GM18868 (cell line): ENCODE measurements at regions not wholly inside any gene's neighbourhood (a gene's known extent, or its start where the extent isn't known, plus 50 kb on each side); places are given as distances from the start of the nearest gene placed in this dataset.
"Not testable (repeated sequence)": the region's sequence is repeated elsewhere in the genome, so short reads cannot be mapped to it uniquely, and the experiment has no call there.

Experiments used
- ATAC-seq: cut with Tn5 transposase; IDR thresholded peaks from one replicate; pipeline ENCODE4 v1.9.1; 2021; ENCODE audit warnings: mild to moderate bottlenecking, moderate library complexity; ENCODE audit not compliant: unreplicated experiment

DNA sequence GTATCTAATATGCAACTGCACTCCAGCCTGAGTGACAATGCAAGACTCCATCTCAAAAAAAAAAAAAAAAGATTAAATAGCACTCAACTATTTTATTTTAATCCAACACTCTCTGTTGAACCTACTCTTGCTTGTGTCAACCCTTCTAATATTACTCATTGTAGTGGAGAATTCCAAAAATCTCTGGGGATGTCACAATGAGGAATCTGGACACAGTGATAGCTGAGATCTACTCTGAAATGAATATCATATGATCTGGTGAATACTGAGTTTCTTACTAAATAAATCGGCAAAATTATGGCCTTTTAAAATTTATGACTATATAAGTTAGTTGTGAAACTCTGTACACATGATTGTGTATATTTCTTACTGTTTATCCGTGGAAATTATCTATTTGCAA, 418.2 kb downstream of the BCAT1 start:
- ATAC-seq = no peak

DNA sequence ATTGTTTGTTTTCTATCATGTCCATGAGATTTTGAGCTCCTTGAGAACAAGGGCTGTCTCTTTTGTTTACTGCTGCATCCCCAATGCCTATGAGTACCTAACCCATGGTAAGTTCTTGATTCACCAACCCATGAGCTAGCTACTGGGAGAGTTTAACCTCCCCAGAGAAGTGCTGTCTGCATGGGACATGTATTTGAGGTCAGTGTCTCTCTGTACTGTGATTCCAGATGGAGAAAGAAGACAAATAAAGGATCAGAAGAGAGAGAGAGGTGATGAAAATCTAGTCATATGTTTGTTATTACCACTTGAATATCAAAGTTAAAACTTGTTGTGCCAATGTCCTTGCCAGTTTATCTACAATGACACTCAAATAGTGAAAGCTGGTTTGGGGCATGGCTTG, 421.8 kb downstream of the BCAT1 start:
- ATAC-seq = no peak

DNA sequence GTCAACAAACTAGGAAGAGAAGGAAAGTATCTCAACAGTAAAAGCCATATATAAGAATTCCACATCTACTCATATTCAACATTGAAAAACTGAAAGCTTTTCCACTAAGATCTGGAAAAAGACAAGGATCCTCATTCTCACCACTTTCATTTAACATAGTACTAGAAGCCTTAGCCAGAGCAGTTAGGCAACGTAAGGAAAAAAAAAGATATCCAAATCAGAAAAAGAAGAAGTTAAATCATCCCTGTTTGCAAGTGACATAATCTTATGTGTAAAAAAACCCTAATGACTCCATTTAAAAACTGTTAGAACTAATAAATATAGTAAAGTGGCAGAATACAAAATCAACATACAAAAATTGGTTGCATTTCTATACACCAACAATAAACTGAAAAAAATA, 426.2 kb downstream of the BCAT1 start:
- no peak for ATAC-seq

DNA sequence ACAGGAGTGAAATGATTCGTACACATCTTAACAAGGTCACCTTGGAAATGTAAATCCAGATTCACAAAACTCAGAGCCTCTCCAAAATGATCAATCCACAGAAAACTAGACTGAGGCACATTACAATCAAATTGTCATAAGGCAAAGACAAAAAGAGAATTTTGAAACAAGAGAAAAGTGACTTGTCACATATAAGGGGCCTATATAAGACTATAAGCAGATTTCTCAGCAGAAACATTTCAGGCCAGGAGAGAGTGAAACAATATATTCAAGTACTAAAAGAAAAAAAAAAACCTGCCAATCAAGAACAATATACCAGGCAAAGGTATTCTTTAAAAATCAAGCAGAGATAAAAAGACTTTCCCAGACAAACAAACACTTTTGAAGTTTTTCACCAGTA, 429.1 kb downstream of the BCAT1 start:
- ATAC-seq = no peak

DNA sequence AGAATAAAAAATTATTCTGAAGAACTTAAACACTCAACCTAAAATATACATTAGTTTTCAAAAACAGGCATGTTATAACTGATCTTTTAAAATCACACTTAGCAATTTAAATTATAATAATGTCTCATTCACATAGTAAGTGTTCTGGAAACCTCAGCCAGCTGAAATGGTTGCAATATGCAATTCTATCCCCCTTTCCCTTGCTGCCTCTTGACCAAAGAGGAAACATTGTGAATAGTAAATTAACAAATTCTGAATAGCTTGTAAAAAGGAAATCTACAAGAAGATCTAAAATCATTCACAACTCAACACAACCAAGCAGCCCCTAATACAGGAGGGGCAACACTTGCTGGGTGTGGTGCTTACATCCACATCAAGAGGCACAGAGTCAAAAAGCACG, 431.9 kb downstream of the BCAT1 start:
- ATAC-seq = no peak

DNA sequence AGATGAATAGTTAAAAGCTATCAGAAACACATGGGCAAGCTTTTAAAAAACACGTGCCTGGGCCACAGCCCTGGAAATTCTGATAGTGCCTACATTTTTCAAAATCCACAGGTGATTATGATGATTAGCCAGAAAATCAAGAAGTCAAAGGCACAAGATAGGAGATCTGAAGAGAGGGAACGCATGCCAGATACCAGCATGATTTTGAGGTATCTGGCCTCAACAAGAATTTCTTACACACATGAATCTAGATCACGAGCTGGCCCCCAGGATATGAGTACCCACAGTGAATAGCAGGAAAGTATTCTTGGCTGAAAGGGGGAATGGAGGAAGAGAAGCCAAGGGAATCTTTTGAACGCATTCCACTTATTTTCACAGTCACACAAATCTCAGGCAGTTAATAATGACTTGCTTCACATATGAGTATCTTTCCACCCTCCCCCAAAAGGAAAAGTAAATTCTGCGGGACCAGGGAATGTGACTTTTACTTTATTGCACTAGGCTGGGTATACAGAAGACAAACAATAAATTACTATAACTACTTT, 438.2 kb downstream of the BCAT1 start:
- no peak for ATAC-seq

DNA sequence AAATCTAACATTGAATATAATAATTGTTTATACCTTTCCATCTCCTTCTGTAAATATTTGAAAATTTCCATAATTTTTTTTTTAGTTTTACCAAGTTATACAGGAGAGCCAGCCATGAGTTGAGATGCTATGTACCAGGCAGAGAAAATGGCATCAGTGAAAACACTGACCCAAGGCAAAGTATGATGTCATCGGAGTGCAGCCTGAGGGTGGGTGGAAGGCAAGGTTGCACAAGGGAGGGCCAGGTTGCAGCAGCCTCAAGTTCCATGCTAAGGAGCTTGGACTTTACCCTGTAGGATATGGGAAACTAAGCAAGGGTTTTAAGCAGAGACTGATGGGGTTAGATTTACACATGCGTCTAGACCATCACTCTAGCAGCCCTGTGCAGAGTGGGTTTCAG, 441.1 kb downstream of the BCAT1 start:
- ATAC-seq = no peak

DNA sequence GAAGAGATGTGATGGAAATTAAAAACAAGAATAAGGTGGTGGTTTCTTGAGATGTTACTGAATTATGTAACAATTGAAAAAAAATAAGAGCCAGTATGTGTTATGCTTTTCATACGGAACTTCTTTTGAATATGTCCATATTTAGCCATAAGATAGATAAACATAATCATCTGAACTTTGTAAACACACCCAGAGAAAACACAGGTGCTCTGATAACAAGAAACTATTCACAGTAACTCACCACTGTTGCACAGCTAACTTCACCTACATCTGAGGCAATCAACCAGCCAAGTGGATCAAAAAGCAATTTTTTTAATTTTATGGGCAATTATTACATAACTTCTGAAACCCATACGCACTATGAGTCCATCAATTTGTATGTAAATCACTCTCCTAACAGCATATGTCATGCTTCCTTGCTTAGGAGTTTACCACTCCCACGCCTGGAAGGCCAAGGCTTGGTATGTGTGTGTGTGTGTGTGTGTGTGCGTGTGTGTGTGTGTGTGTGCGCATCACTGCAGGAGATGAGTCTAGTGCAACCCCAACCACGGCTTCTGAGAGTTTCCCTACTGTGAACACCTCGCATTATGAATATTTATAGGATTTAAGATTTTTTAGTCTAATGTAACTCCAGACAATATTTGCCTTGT, 443.4 kb downstream of the BCAT1 start:
- ATAC-seq = no peak

DNA sequence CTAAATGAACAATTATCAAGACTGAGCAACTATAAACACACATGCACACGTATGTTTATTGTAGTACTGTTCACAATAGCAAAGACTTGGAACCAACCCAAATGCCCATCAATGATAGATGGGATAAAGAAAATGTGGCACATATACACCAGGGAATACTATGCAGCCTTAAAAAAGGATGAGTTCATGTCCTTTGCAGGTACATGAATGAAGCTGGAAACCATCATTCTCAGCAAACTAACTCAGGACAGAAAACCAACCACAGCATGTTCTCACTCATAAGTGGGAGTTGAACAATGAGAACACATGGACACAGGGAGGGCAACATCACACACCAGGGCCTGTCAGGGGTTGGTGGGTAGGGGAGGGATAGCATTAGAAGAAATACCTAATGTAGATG, 445.4 kb downstream of the BCAT1 start:
- ATAC-seq = not testable (repeated sequence)

DNA sequence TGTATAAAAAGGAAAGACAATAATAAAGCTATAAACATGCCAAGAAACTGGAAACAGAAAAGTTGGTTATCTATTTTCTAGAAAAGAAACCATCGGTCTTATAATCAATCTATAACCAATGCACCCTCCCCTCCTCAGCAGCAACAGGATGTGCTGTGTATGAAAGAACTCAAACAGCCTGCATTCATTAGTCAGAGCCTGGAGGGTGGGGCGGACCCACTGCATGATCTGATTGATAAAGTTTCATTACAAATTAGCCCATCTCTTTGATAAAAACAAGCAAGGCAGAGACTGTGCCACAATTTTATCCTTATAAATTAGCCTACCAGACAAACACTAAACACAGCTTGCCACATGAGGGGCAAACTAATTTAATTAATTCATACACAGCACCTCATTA, 448.1 kb downstream of the BCAT1 start:
- no peak for ATAC-seq

DNA sequence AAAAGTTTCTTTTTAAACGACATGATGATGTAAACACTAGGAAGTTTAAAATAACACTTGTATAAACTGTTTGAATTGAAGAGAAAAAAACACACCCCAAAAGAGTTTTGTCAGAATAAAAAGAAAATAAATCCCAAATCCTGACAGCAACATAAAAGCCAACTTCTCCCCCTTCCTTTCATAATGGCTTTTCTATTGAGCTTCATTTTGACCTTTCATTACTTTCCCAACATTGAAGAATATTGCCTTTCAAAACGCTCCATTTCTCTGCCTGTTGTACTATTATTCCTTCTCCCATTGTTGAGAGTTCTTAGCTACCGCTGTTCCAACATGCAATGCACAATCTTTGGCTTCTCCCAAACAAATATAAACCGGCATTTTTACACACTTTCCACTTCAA, 448.5 kb downstream of the BCAT1 start:
- ATAC-seq = no peak

DNA sequence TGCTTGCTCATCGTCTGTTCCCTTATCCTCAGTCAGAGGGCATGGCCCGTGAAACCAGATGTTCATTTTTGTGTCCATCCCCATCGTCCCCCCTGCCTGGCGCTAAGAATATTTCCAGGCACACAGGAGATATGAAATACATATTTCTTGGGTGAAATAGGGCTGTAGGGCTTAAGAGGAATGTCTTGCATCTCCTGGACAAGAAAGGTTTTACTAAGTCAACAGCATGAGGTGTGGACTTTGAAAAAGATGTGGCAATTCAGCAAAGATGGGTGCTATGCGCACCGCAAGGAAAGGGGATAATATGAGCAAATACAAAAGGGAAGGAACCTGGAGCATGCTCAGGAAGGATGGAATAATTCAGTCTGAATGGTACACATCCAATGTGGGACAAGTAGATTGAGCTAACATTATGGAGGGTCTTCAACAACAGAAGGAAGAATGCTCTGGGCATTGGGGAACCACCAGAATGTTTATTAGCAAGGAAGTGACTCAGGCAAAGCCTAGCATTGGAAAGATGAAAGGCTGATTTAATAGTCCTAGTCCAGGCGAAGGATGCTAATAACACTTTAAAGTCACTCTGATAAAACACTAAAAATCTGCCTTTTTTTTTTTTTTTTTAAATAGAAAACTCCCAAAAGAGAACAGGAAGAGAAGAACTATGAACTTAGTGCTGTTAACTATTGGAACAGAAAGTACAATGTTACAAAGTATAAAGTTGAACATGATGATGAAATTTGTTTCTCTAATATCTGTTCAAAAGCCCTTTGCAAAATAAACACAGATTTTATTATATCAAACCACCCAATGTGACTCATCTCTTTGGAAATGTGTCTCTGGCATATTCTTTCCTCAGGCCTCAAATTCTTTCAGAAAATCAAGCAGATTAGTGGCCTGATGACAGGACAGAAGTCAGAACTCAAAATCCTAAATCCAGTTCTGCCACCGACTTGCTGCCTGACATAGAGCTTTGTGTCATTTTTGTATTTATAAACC, 449.5 kb downstream of the BCAT1 start:
- no peak for ATAC-seq

DNA sequence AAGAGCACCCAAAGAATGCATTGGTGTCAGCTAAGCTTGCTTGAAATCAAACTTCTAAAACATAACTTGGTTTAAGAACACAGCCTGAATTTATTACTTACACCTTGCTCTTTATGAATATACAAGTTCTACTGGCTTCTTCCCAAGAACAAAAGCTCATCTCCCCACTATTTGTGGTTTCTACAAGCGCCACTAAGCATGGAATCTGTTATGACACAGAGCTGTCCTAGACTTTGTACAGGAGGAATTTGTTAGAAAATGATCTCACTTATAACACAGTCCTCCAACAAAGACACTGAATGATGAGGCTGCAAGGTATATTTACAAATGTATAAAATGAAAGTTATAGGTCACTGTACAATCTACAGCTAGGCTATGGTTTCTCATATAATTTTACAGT, 452.1 kb downstream of the BCAT1 start:
- ATAC-seq = no peak

DNA sequence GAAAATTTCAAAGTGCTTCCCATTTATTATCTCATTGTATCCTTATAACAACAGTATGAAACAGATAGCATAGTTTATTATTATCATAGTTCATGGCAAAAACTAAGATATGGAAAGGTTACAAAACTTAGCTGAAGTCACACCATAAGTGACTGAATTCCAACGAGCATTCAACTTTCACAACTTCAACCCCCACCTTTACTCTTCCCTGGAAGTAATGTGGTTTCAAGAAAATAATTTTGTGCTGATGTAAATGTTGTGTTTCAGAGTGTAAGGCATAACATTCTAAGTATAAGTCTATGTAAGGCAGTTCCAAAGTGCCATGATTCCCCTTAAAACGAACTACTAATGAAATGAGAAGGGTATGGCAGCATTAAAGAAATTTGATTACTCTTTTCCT, 454.5 kb downstream of the BCAT1 start:
- no peak for ATAC-seq

DNA sequence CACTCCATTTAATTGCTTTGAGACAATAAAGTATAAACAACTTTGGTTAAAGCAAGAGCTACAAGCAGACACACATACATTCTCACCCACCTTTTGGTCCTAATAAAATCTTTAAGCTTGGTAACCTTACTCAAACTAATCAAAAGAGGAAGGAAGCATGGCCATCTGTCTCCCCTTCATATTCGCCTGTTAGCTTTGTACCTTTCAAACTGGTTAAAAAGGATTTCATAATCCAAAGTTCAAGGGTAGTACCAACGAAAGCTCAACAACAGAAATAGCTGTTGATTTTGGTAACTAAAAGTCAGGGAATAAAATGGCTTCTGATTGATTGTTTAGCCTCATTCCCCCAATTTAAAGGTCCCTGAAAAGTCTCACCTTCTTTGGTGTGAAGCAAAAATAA, 456.9 kb downstream of the BCAT1 start:
- no peak for ATAC-seq

DNA sequence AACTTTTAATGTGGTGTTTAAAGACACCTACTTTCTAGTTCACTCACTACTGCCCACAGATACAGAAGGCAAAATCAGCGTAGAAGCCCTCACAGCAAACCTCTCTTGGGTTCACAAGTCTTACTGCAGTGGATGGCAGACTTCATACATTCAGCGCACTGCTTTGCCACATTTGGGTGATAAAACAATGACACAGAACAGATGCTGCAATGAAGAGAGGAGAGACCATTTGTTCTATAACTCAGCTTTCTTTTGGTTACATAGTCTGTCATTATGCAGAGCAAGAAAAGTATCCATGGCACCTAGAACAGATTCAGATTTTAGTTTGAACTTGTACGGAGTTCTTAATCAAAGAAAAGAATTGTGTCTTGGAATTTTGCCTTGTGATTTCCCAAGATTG, 459.0 kb downstream of the BCAT1 start:
- no peak for ATAC-seq

DNA sequence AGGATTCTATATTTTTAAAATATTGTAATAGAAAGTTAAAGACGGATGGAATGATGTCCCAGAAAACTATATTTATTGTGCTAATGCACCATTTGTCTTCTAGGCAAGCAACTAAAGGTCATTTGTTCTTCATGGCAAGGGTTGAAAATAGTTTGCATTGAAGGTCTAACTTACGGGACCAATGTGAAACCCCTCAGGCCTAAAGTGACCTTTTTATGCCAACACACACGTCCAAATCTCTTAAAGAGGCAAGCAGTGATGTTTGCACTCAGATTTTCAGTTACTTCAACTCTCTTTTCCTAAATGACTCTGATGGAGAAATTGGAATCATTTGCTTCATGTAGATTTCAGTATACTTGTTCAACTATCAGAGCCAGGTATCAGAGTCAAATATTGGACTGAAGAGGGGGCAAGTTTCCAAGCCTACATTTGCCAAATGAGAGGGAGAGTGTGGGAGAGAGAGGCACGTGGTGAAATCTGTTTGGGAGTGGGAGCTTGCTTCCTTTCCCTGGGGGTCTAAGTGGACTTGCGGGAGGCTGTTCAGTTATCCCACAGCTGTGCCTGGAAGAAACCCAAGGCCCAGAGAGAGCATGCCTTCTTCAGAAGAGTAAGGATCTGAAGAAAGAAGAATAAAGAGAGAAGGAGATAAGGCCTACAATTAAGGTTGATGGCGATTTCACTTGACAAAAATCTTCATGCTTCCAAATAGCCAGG, 459.8 kb downstream of the BCAT1 start:
- no peak for ATAC-seq

DNA sequence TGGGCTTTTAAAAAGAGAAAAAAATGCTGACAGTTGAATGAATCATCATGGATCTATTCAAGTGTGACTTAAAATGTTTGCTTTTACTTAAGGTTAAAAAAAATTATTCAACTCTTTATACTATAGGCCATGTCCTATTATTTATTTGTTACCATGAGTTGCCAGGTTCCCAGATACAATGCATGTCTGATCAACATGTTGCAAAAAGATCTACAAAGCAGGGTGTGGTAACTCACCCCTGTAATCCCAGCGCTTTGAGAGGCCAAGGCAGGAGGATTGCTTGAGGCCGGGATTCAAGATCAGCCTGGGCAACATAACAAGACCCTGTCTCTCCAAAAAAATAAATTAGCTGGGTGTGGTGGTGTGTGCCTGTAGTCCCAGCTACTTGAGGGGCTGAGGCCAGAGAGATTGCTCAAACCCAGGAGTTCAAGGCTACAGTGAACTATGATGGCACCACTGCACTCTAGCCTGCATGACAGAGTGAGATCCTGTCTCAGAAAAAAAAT, 460.8 kb downstream of the BCAT1 start:
- ATAC-seq = no peak

DNA sequence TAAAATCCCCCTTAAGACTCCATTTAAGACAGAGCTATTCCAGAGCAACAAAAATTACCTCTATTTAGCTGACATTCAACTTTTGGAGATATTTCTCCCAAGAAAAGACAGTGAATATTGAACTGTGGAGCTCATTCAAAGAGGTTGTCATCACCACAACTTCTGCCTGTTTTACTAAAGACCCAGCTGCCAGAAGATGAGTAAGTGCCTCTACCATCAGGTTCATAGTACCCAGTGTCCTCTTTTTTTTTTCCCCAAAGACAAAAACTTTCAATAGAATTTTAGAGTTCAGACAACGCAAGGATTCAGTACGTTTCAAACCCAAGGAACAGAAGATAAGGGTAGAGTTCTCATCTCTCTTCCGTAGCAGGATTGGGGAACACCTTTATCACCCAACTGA, 461.3 kb downstream of the BCAT1 start:
- ATAC-seq = no peak

DNA sequence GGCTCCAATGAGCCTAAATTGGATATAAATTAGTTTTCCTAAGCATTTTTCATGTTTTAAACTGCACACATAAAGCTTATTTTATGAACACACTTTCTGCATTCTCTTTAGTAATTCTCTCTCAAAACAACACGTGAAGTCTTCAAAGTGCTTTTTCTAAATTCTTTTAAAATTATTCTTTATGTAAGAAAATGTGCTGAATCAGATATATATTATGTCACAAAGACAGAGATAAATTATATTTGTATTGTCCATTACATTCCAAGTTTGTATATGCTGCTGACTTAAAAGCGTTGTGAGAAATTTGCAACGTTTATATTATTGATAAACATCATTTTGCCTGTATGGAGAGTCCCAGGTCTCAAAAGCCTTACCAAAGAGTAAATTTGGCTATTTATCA, 465.2 kb downstream of the BCAT1 start:
- ATAC-seq = no peak

DNA sequence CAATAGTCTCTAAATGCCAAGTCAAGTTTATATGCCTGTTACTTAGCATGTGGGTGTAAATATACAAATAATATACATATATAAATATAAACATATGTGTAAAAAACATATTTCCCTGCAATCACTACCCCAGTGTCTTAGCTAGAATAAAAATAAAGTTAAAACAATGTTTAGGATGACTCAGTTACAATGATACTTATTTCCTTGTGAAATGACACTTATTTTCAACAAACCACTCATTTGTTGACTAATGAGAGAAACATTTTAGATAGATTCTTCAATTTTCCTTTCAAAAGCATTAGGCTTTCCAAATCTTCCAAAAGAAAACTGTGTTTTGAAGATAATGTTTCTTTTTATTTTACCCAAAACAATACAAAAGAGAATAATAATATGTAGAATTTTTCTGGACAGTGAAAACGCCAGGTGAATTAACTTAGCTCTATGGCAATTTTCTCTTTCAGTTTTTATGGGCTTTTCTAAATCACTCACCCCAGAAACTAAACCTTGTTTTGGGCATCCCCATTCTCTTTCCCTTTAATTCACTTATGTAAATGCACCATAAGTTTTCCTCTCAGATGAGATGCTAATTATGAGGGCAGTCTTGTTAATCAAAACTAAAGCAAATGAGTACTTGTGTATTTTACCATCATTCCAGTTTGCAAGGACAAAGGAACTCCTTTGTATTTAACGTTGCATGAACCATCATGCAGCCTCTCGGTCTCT, 465.9 kb downstream of the BCAT1 start:
- no peak for ATAC-seq
